IMR-90 (cell line): ENCODE measurements at regions not wholly inside any gene's neighbourhood (a gene's known extent, or its start where the extent isn't known, plus 50 kb on each side); places are given as distances from the start of the nearest gene placed in this dataset.

Source experiments
- ATAC-seq: fragments of 200-7000 bp; cut with Tn5 transposase; 2 replicates; pipeline ENCODE4 v1.9.1; 2020; ENCODE audit warnings: low read depth, mild to moderate bottlenecking, moderate library complexity
- BruUV-seq: library from RNA; stranded (reverse); fragments of 400-500 nt; replicated peaks from 2 replicates; lab custom pipeline; 2021; lab: Mats Ljungman, UMichigan
- CTCF ChIA-PET: fragments of 300-600 bp; formaldehyde crosslinking; extraction: SDS; loops from one replicate; lab custom pipeline; 2021; ENCODE audit warnings: antibody characterized with exemption; lab: Yijun Ruan, JAX
- POLR2A ChIA-PET: fragments of 300-600 bp; sonication (Branson Sonifier 250); formaldehyde crosslinking; loops from one replicate; lab custom pipeline; 2022; ENCODE audit warnings: antibody characterized with exemption; ENCODE audit not compliant: unreplicated experiment; lab: Charles Lee
- DNase-seq: peaks from one replicate; pipeline ENCODE4 v3.0.0; 2013
- H2AFZ ChIP-seq: replicated peaks from 2 replicates; pipeline ENCODE3; 2013; ENCODE audit warnings: low read length, mild to moderate bottlenecking; ENCODE audit not compliant: poor library complexity
- H2AK5ac ChIP-seq: 2 replicates; pipeline ENCODE4 v1.6.1; 2013; ENCODE audit warnings: low read depth, low read length, inconsistent platforms
- H2AK9ac ChIP-seq: replicated peaks from 2 replicates; pipeline ENCODE3; 2013; ENCODE audit warnings: mild to moderate bottlenecking, low read depth, low read length, moderate library complexity; ENCODE audit not compliant: poor library complexity
- H2BK120ac ChIP-seq: 2 replicates; pipeline ENCODE4 v1.6.1; 2013; ENCODE audit warnings: low read depth, low read length, inconsistent platforms
- H2BK15ac ChIP-seq: 3 replicates; pipeline ENCODE4 v1.6.1; 2013; ENCODE audit warnings: low read depth, low read length, inconsistent platforms
- H2BK20ac ChIP-seq: 2 replicates; pipeline ENCODE4 v1.6.1; 2013; ENCODE audit warnings: low read depth, mild to moderate bottlenecking, inconsistent platforms, low read length, moderate library complexity
- H2BK5ac ChIP-seq: 2 replicates; pipeline ENCODE4 v1.6.1; 2013; ENCODE audit warnings: mild to moderate bottlenecking, low read depth, low read length, inconsistent platforms; ENCODE audit not compliant: poor library complexity, severe bottlenecking
- H3K14ac ChIP-seq: replicated peaks from 2 replicates; pipeline ENCODE4 v1.6.1; 2013; ENCODE audit warnings: low read depth, low read length, inconsistent platforms
- H3K18ac ChIP-seq: 2 replicates; pipeline ENCODE4 v1.6.1; 2013; ENCODE audit warnings: low read depth, low read length, control low read depth
- H3K23ac ChIP-seq: 2 replicates; pipeline ENCODE4 v1.6.1; 2013; ENCODE audit warnings: low read depth, low read length, inconsistent platforms
- H3K27ac ChIP-seq: 2 replicates; pipeline ENCODE4 v1.5.1; 2013; ENCODE audit warnings: mild to moderate bottlenecking, control low read depth, low read length; ENCODE audit not compliant: insufficient read depth
- H3K27me3 ChIP-seq: 2 replicates; pipeline ENCODE4 v1.6.1; 2013; ENCODE audit warnings: low read length; ENCODE audit not compliant: control insufficient read depth, insufficient read depth
- H3K36me3 ChIP-seq: 2 replicates; pipeline ENCODE4 v1.6.1; 2013; ENCODE audit warnings: low read length, mixed read lengths; ENCODE audit not compliant: control insufficient read depth, insufficient read depth
- H3K4ac ChIP-seq: 2 replicates; pipeline ENCODE4 v1.6.1; 2013; ENCODE audit warnings: low read depth, low read length, inconsistent platforms
- H3K4me1 ChIP-seq: 2 replicates; pipeline ENCODE4 v1.6.1; 2013; ENCODE audit warnings: low read length, mixed read lengths; ENCODE audit not compliant: control insufficient read depth, insufficient read depth
- H3K4me2 ChIP-seq: 2 replicates; pipeline ENCODE4 v1.6.1; 2013; ENCODE audit warnings: low read depth, mild to moderate bottlenecking, control low read depth, low read length, moderate library complexity
- H3K4me3 ChIP-seq: 2 replicates; pipeline ENCODE4 v1.5.1; 2013; ENCODE audit warnings: low read depth, mild to moderate bottlenecking, control low read depth, low read length, moderate library complexity; ENCODE audit not compliant: insufficient read depth
- H3K56ac ChIP-seq: 2 replicates; pipeline ENCODE4 v1.6.1; 2013; ENCODE audit warnings: low read length, inconsistent platforms; ENCODE audit not compliant: insufficient read depth; ENCODE audit errors: extremely low read depth
- H3K79me1 ChIP-seq, 2 experiments: 2 replicates each; pipeline ENCODE4 v1.6.1; 2013; ENCODE audit warnings: low read length in 2 of 2, inconsistent platforms in 1 of 2, low read depth in 1 of 2
- H3K9ac ChIP-seq: 2 replicates; pipeline ENCODE4 v1.6.1; 2013; ENCODE audit warnings: low read depth, low read length, control low read depth
- H3K9me1 ChIP-seq: 2 replicates; pipeline ENCODE4 v1.6.1; 2013; ENCODE audit warnings: low read length, inconsistent platforms; ENCODE audit not compliant: insufficient read depth
- H3K9me3 ChIP-seq: 2 replicates; pipeline ENCODE4 v1.6.1; 2013; ENCODE audit warnings: low read length; ENCODE audit not compliant: control insufficient read depth, insufficient read depth
- H4K20me1 ChIP-seq: 2 replicates; pipeline ENCODE4 v1.6.1; 2013; ENCODE audit warnings: low read length, inconsistent platforms; ENCODE audit not compliant: insufficient read depth
- H4K5ac ChIP-seq: 2 replicates; pipeline ENCODE4 v1.6.1; 2013; ENCODE audit warnings: mild to moderate bottlenecking, low read depth, low read length, control low read depth
- H4K8ac ChIP-seq, 2 experiments: 2 replicates each; pipeline ENCODE4 v1.6.1; 2013; ENCODE audit warnings: low read depth in 2 of 2, low read length in 2 of 2, control low read depth in 1 of 2, inconsistent platforms in 1 of 2
- H4K91ac ChIP-seq: 2 replicates; pipeline ENCODE4 v1.6.1; 2013; ENCODE audit warnings: low read depth, low read length, inconsistent platforms; ENCODE audit not compliant: insufficient read depth
- BHLHE40 ChIP-seq: fragments of 150-350 bp; IDR thresholded peaks from 2 replicates; pipeline ENCODE4 v1.6.1; 2016; ENCODE audit warnings: mild to moderate bottlenecking, low read depth, low read length
- CHD1 ChIP-seq: IDR thresholded peaks from 2 replicates; pipeline ENCODE4 v1.6.1; 2012; ENCODE audit warnings: low read depth, low read length, improper control_type of control experiment
- CTCF ChIP-seq: conservative IDR thresholded peaks from 2 replicates; pipeline ENCODE4 v1.5.1; 2012; ENCODE audit warnings: mild to moderate bottlenecking, low read depth, low read length, improper control_type of control experiment
- ELK1 ChIP-seq: fragments of 150-350 bp; IDR thresholded peaks from 2 replicates; pipeline ENCODE4 v1.6.1; 2016; ENCODE audit warnings: low read depth, mild to moderate bottlenecking, low read length, moderate library complexity, borderline replicate concordance
- MXI1 ChIP-seq: IDR thresholded peaks from 2 replicates; pipeline ENCODE4 v1.6.1; 2012; ENCODE audit warnings: low read depth, mild to moderate bottlenecking, low read length, moderate library complexity, borderline replicate concordance
- POLR2A ChIP-seq: IDR thresholded peaks from 2 replicates; pipeline ENCODE4 v1.6.1; 2012; ENCODE audit warnings: mild to moderate bottlenecking, low read depth, low read length
- SMC3 ChIP-seq: fragments of 150-350 bp; IDR thresholded peaks from 2 replicates; pipeline ENCODE4 v1.6.1; 2016; ENCODE audit warnings: low read depth, mild to moderate bottlenecking, antibody characterized with exemption, low read length, moderate library complexity
- WGBS, 2 experiments: methylation state at CpG; one replicate each; pipeline versions ENCODE4 v1.1.5 to v1.1.7; 2013; ENCODE audit warnings: missing lambda C conversion rate in 2 of 2; ENCODE audit not compliant: insufficient read length in 1 of 2; ENCODE audit errors: extremely low coverage in 2 of 2; 5-methylcytosine and 5-hydroxymethylcytosine counted together
- dilution Hi-C: fragments of 300-500 bp; cut with HindIII; formaldehyde crosslinking; loops from one replicate; pipeline ENCODE4 v1.14.3; 2018; ENCODE audit warnings: low sequenced_read_pairs; ENCODE audit not compliant: unreplicated experiment
- in situ Hi-C: fragments of 300-500 bp; cut with MboI; formaldehyde crosslinking; loops from 3 replicates; pipeline ENCODE4 v1.14.3; 2019; ENCODE audit warnings: low sequenced_read_pairs, inconsistent platforms, mixed read lengths
- intact Hi-C: fragments of 100-400 bp; cut with micrococcal nuclease; formaldehyde crosslinking; loops from 2 replicates; pipeline ENCODE4 v1.10.0; 2022

- H3K18ac ChIP-seq: no peak overlapping the region
- in situ Hi-C loops (no loop called here), dilution Hi-C loops (no loop called here), intact Hi-C loops (no loop called here)
- no peaks in the 10 kb centered on the region for H3K36me3 ChIP-seq
- no peak for ATAC-seq
- H3K9ac ChIP-seq: no peak overlapping the region
- no peak overlapping the region for H2BK5ac ChIP-seq
- no peak overlapping the region for H3K23ac ChIP-seq
- H3K4me2 ChIP-seq: no peak overlapping the region
- no peak overlapping the region for H4K91ac ChIP-seq
- H4K5ac ChIP-seq: no peak overlapping the region
- TF ChIP-seq POLR2A (no peak), ELK1 (no peak), SMC3 (no peak), BHLHE40 (no peak), CHD1 (no peak), MXI1 (no peak), CTCF (no peak)
- no peak overlapping the region for H3K14ac ChIP-seq
- DNase-seq: no peak
- H2AFZ ChIP-seq: no peak overlapping the region
- H3K27me3 ChIP-seq: no peaks in the 10 kb centered on the region
- no peaks in the 10 kb centered on the region for H3K9me3 ChIP-seq
- ChIA-PET POLR2A (no interaction called here), CTCF (no interaction called here)
- H3K9me1 ChIP-seq: no peaks in the 10 kb centered on the region
- H4K20me1 ChIP-seq: no peaks in the 10 kb centered on the region
- H2AK9ac ChIP-seq: no peak overlapping the region
- no peak overlapping the region for H3K4ac ChIP-seq
- H3K4me1 ChIP-seq: no peaks in the 10 kb centered on the region
- H4K8ac ChIP-seq: no peak overlapping the region
- H2BK120ac ChIP-seq: no peak overlapping the region
- H3K56ac ChIP-seq: no peak overlapping the region
- H3K79me1 ChIP-seq: no peaks in the 10 kb centered on the region
- no CpG with 5 or more reads among the region's 4 CpGs for WGBS, 2 experiments
- H3K27ac ChIP-seq: no peak overlapping the region
- no peak overlapping the region for H2BK15ac ChIP-seq
- H2BK20ac ChIP-seq: no peak overlapping the region
- H3K4me3 ChIP-seq: no peak overlapping the region
- no peak overlapping the region for H2AK5ac ChIP-seq
- no TSS peak for BruUV-seq
Observed at GRCh38 chr3:193165431-193166120, 75.4 kb upstream of the PLAAT1 start.
